Ishikawa (cell line): ENCODE measurements at regions not wholly inside any gene's neighbourhood (a gene's known extent, or its start where the extent isn't known, plus 50 kb on each side); places are given as distances from the start of the nearest gene placed in this dataset.

Experiments
- RAD21 ChIP-seq: IDR thresholded peaks from 2 replicates; pipeline ENCODE4 v1.6.1; 2012; ENCODE audit warnings: low read depth
- TCF12 ChIP-seq: IDR thresholded peaks from 2 replicates; pipeline ENCODE4 v1.6.1; 2012; ENCODE audit warnings: low read depth
- TEAD4 ChIP-seq: IDR thresholded peaks from 2 replicates; pipeline ENCODE4 v1.6.1; 2012
- YY1 ChIP-seq: IDR thresholded peaks from 2 replicates; pipeline ENCODE4 v1.6.1; 2012; ENCODE audit warnings: low read depth
- TF ChIP-seq, protein P1 (sequence below): IDR thresholded peaks from 2 replicates; pipeline ENCODE4 v1.6.1; 2012; ENCODE audit warnings: low read depth, mild to moderate bottlenecking
- TF ChIP-seq, protein P2 (sequence below): IDR thresholded peaks from 2 replicates; pipeline ENCODE4 v1.6.1; 2012

DNA sequence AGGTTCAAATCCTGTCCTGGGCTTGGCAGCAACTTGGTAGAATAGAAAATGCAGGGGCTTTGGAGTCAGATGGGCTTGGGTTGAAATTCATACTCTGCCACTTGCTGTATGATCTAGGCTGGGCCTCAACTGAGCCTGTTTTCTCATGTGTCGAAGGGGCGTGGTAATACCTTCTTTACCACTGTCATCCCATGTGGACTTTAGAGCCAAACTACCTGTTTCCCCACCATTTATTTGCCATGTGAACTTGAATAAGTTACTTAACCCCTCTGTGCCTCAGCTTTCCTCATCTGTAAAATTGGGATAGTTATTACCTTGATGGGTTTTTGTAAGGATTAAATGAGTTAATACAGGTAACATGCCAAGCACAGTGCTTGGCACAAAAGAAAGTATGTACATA lies 106.0 kb downstream of the COPRS start:
- TF ChIP-seq TEAD4 (no peak), RAD21 (no peak), TCF12 (no peak), YY1 (no peak)
- TF ChIP-seq, protein P1, sequence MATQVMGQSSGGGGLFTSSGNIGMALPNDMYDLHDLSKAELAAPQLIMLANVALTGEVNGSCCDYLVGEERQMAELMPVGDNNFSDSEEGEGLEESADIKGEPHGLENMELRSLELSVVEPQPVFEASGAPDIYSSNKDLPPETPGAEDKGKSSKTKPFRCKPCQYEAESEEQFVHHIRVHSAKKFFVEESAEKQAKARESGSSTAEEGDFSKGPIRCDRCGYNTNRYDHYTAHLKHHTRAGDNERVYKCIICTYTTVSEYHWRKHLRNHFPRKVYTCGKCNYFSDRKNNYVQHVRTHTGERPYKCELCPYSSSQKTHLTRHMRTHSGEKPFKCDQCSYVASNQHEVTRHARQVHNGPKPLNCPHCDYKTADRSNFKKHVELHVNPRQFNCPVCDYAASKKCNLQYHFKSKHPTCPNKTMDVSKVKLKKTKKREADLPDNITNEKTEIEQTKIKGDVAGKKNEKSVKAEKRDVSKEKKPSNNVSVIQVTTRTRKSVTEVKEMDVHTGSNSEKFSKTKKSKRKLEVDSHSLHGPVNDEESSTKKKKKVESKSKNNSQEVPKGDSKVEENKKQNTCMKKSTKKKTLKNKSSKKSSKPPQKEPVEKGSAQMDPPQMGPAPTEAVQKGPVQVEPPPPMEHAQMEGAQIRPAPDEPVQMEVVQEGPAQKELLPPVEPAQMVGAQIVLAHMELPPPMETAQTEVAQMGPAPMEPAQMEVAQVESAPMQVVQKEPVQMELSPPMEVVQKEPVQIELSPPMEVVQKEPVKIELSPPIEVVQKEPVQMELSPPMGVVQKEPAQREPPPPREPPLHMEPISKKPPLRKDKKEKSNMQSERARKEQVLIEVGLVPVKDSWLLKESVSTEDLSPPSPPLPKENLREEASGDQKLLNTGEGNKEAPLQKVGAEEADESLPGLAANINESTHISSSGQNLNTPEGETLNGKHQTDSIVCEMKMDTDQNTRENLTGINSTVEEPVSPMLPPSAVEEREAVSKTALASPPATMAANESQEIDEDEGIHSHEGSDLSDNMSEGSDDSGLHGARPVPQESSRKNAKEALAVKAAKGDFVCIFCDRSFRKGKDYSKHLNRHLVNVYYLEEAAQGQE = no peak
- TF ChIP-seq, protein P2, sequence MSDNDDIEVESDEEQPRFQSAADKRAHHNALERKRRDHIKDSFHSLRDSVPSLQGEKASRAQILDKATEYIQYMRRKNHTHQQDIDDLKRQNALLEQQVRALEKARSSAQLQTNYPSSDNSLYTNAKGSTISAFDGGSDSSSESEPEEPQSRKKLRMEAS = no peak
